ENCODE measurements at regions not wholly inside any gene's neighbourhood (a gene's known extent, or its start where the extent isn't known, plus 50 kb on each side); places are given as distances from the start of the nearest gene placed in this dataset.

GRCh38 chr10:110393866-110394265 is 89.1 kb upstream of the SMNDC1 start:
- Histone ChIP-seq H3K9ac (no peak overlapping the region), H3K9me2 (ENCODE audit: insufficient read depth) (no peaks in the 10 kb centered on the region), H4K20me1 (ENCODE audit: insufficient read depth) (no peaks in the 10 kb centered on the region), H2AFZ (no peak overlapping the region), H3K4me3 (no peak overlapping the region), H3K79me2 (ENCODE audit: insufficient read depth) (no peaks in the 10 kb centered on the region), H3F3A (ENCODE audit: insufficient read depth) (peaks cover 18% of the 10 kb centered on the region), H3K27me3 (replicated peaks; ENCODE audit: insufficient read depth) (no peaks in the 10 kb centered on the region), H3K4me2 (ENCODE audit: unreplicated experiment) (no peak overlapping the region), H3K36me3 (ENCODE audit: low read depth) (no peaks in the 10 kb centered on the region), H3K9me3 (ENCODE audit: low read depth) (no peaks in the 10 kb centered on the region), H3K27ac (no peak overlapping the region), H3K4me1 (ENCODE audit: insufficient read depth) (peaks cover 28% of the 10 kb centered on the region)
- in situ Hi-C loops (cut with MboI) = no loop called here
- no peak for DNase-seq
- 100% methylated on average over 6 of the region's 6 CpGs for WGBS, 2 experiments (ENCODE audit: low coverage in 1 of 2, low lambda C conversion rate in 2 of 2, missing lambda C conversion rate in 2 of 2)
- TF ChIP-seq EZH2 (IDR thresholded peaks at IDR 0.05; ENCODE audit: insufficient read depth, poor library complexity, severe bottlenecking) = no peak
- TF ChIP-seq EZH2phosphoT487 (IDR thresholded peaks at IDR 0.05; ENCODE audit: insufficient read depth, low read depth) = no peak

GRCh38 chr10:110394296-110394695 is 89.6 kb upstream of the SMNDC1 start:
- H3K27ac ChIP-seq = no peak overlapping the region
- H3K79me2 ChIP-seq (ENCODE audit: insufficient read depth) = no peaks in the 10 kb centered on the region
- H3K9me2 ChIP-seq (ENCODE audit: insufficient read depth) = no peaks in the 10 kb centered on the region
- TF ChIP-seq EZH2phosphoT487 (IDR thresholded peaks at IDR 0.05; ENCODE audit: insufficient read depth, low read depth) (no peak), EZH2 (IDR thresholded peaks at IDR 0.05; ENCODE audit: insufficient read depth, poor library complexity, severe bottlenecking) (no peak)
- no peak overlapping the region for H3K4me2 ChIP-seq (ENCODE audit: unreplicated experiment)
- peaks cover 32% of the 10 kb centered on the region for H3K4me1 ChIP-seq (ENCODE audit: insufficient read depth)
- H2AFZ ChIP-seq = no peak overlapping the region
- H3K27me3 ChIP-seq (replicated peaks; ENCODE audit: insufficient read depth) = no peaks in the 10 kb centered on the region
- H4K20me1 ChIP-seq (ENCODE audit: insufficient read depth) = no peaks in the 10 kb centered on the region
- H3K4me3 ChIP-seq = no peak overlapping the region
- DNase-seq = no peak
- in situ Hi-C loops (cut with MboI) = no loop called here
- H3K36me3 ChIP-seq (ENCODE audit: low read depth) = no peaks in the 10 kb centered on the region
- no peaks in the 10 kb centered on the region for H3K9me3 ChIP-seq (ENCODE audit: low read depth)
- H3K9ac ChIP-seq = no peak overlapping the region
- H3F3A ChIP-seq (ENCODE audit: insufficient read depth) = peaks cover 22% of the 10 kb centered on the region
- WGBS, 2 experiments (ENCODE audit: low coverage in 1 of 2, low lambda C conversion rate in 2 of 2, missing lambda C conversion rate in 2 of 2) = 91 to 95% methylated on average over 8 of the region's 8 CpGs

- Histone ChIP-seq H3K9me2 (ENCODE audit: insufficient read depth) (no peaks in the 10 kb centered on the region), H3K9me3 (ENCODE audit: low read depth) (no peaks in the 10 kb centered on the region), H2AFZ (no peak overlapping the region), H3K79me2 (ENCODE audit: insufficient read depth) (no peaks in the 10 kb centered on the region), H3K4me3 (no peak overlapping the region), H3K36me3 (ENCODE audit: low read depth) (no peaks in the 10 kb centered on the region), H3K4me2 (ENCODE audit: unreplicated experiment) (no peak overlapping the region), H3K9ac (no peak overlapping the region), H3F3A (ENCODE audit: insufficient read depth) (peaks cover 22% of the 10 kb centered on the region), H4K20me1 (ENCODE audit: insufficient read depth) (no peaks in the 10 kb centered on the region), H3K27ac (no peak overlapping the region), H3K27me3 (replicated peaks; ENCODE audit: insufficient read depth) (no peaks in the 10 kb centered on the region), H3K4me1 (ENCODE audit: insufficient read depth) (peaks cover 36% of the 10 kb centered on the region)
- TF ChIP-seq EZH2phosphoT487 (IDR thresholded peaks at IDR 0.05; ENCODE audit: insufficient read depth, low read depth) (no peak), EZH2 (IDR thresholded peaks at IDR 0.05; ENCODE audit: insufficient read depth, poor library complexity, severe bottlenecking) (no peak)
- in situ Hi-C loops (cut with MboI) = no loop called here
- WGBS, 2 experiments (ENCODE audit: low coverage in 1 of 2, low lambda C conversion rate in 2 of 2, missing lambda C conversion rate in 2 of 2) = 97 to 99% methylated on average over 6 of the region's 6 CpGs
- DNase-seq = no peak
Observed at GRCh38 chr10:110394898-110395297, 90.2 kb upstream of the SMNDC1 start.

- H3K9ac ChIP-seq = no peak overlapping the region
Observed at GRCh38 chr10:110395350-110396283, 90.9 kb upstream of the SMNDC1 start.

More at GRCh38 chr10:110395350-110396283, 90.9 kb upstream of the SMNDC1 start:
- in situ Hi-C loops (cut with MboI) = no loop called here
- WGBS, 2 experiments (ENCODE audit: low coverage in 1 of 2, low lambda C conversion rate in 2 of 2, missing lambda C conversion rate in 2 of 2) = 73 to 75% methylated on average over 11 of the region's 11 CpGs
- no peaks in the 10 kb centered on the region for H3K79me2 ChIP-seq (ENCODE audit: insufficient read depth)
- H3K4me1 ChIP-seq (ENCODE audit: insufficient read depth) = peaks cover 42% of the 10 kb centered on the region
- TF ChIP-seq EZH2 (IDR thresholded peaks at IDR 0.05; ENCODE audit: insufficient read depth, poor library complexity, severe bottlenecking) (no peak), EZH2phosphoT487 (IDR thresholded peaks at IDR 0.05; ENCODE audit: insufficient read depth, low read depth) (no peak)
- H3K27ac ChIP-seq = no peak overlapping the region
- no peaks in the 10 kb centered on the region for H3K27me3 ChIP-seq (replicated peaks; ENCODE audit: insufficient read depth)
- no peaks in the 10 kb centered on the region for H4K20me1 ChIP-seq (ENCODE audit: insufficient read depth)
- no peak overlapping the region for H2AFZ ChIP-seq
- peaks cover 22% of the 10 kb centered on the region for H3F3A ChIP-seq (ENCODE audit: insufficient read depth)
- H3K4me3 ChIP-seq = no peak overlapping the region
- peak; percentile 81 for DNase-seq
- H3K36me3 ChIP-seq (ENCODE audit: low read depth) = no peaks in the 10 kb centered on the region
- no peaks in the 10 kb centered on the region for H3K9me3 ChIP-seq (ENCODE audit: low read depth)
- H3K4me2 ChIP-seq (ENCODE audit: unreplicated experiment) = peak overlapping the region; percentile 21
- H3K9me2 ChIP-seq (ENCODE audit: insufficient read depth) = no peaks in the 10 kb centered on the region

All from GM23248 (cell line).